ENCODE measurements at regions not wholly inside any gene's neighbourhood (a gene's known extent, or its start where the extent isn't known, plus 50 kb on each side); places are given as distances from the start of the nearest gene placed in this dataset.

DNA sequence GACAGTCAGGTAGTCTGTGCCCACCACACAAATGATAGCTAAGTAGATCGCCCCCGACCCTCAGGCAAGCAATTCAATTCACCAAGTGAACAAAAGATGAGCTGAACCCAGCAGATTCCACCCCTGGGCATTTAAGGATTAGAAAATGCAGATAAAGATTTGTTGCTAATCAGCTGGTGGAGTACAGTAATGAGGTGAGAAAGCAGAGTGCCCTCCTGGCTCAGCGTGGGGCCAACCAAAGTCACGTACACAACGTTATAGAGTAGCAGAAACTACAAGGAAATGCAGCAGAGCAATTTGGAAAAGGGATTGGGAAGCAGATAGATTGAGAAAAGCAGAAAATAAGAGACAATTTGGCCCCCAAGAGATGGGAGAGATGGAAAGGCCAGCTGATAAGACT is 91.2 kb downstream of the SOX9 start:
- no peak for DNase-seq

DNA sequence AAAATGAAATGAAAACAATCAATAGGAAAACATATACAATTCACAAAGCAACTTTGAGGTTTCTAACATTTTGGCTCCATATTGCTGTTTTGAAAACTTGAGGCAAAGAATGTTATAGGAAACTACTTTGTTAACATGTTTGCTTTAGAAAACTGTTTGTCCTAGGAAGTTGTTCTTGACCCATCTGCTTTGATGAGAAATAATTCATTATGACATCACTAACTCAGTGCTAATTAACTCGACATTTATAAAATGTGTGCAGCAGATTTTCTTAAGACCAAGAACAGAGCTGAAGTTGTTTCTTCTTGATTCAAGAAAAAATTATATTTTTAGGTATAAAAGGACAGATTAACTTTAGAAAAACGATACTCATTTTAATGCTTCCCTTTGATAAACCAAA is 94.7 kb downstream of the SOX9 start:
- no peak for DNase-seq

DNA sequence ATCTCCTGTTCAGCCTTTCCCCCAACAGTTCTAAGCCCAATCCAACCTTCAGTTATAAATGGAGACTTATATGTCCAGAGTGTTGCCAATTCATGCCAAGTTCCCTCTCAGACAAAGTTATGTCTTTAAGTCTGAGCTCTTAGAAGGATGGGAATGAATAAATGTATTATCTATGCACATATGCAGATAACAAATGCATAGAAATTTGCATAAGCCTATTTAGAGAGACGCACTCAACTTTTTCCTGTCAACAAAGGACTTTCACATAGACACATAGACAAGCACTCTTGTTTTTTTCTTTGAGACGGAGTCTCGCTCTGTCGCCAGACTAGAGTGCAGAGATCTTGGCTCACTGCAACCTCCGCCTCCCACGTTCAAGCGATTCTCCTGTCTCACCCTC is 95.1 kb downstream of the SOX9 start:
- no peak for DNase-seq

DNA sequence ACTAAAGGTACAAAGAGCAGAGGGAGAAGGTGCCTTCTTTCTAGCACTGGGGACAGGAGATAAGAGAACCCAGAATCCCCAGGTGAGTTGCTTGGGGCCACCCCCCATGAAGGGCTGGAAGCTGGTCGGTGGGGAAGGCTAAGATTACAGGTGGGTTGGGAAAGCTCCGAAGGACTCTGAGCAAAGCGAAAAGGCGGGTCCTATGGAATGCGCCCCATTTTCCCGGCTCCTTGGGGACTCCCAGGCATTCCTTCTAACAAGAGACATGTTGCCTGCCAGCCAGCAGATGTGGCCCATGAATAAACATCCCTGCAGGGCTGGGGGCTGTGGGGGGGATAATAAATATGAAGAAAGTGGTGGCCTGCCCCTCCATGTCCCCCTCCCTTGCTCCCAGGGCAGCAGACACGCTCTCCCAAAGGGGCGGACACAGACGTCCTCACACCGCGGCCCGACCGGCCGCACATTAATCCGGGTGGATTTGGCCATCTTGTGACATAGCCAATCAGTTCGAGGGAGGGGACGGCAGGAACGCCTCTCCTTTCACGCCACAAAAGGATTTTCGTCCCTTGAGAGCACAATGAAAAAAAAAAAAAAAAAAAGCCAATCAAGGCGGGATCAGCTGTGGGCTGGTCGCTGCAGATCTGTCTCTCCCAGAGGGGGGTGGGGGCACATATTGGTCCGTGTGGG is 98.5 kb downstream of the SOX9 start:
- DNase-seq: no peak

GRCh38 chr17:72219824-72220493 is 99.1 kb downstream of the SOX9 start:
- no peak for DNase-seq

DNA sequence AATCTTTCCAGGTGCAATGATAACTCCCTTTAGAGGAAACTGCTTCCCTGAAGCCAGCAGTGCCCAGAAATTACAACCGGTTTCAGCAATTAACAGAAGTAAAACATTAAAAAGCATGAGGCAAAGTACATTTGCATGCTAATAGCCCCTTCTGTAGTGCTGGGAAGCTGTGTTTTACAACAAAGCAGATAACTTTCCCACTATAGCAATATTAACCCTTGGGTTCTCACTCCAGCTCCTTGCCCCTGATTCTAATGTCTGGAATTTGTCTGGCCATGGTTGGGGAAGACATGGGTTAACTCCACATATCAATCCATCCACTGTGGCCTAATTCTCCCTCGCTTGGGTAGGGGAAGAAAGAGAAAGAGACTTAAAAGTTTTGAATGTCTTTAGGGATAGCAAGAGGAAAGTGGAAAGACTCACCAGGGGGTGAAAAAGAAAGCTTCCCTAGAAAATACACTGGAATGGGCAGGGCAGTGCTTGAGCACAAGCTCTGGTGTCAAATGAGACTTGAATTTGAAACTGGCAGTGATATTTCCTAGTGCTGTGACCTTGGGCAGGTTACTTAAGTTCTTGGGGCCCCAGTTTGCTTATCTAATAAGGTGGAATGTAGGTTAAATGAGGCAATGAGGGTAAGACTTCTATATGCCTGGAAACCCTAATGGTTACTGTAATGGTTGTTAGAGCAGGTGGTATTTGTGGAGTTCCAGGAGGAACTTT is 102.0 kb downstream of the SOX9 start:
- no peak for DNase-seq

DNA sequence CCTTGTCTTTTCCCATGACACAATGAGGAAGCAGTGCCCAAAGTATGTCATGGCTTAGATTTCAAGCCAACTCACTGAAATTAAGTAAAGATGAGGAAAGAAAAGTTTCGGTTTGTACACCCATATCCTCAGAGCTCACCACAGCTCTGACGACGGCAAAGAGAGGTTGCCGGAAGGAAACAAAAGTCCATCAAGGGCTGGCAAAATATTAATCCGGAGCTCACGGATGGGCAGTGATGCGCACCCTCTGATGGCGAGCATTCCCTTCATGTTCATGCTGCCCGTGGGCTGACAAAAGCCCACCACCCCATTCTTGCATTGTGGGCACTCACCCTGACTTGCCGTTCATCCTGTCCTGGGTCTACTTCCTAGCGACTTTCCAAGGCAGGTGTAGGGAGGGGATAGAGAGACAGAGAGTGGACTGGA is 103.1 kb downstream of the SOX9 start:
- DNase-seq: no peak

DNA sequence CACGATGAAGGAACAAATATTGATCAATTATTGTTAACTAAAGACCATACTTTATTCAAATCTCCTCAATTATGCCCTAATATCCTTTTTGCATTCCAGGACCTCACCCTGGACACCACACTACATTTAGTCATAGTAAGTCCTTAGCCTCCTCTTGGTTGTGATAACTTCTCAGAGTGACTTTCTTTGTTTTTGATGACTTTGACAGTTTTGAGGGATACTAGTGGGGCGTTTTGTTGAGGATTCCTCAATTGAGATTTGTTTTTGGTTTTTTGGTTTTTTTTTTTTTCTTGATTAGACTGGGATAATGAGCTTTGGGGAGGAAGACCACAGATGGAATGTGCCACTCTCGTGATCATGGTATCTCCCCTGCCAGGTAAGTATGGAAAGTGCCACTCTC is 105.5 kb downstream of the SOX9 start:
- no peak for DNase-seq

DNA sequence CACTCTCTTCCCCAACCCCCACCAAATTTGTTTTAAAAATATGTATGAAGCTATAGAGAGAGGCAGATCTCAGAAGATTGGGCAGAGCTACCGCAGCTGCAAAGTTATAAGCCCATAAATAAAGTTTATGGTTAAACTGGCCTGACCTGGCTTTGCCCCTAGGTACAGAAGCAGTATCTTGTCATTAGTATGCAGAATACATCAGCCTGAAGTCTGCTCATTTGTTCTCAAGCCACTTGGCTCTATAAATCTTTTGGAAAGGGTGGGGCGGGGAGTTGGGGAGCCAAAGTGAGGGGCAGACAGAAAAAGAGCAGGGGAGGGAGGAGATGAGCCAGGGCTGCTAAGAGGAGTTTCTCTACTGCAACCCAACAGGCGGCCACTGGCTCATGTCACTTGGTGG is 113.2 kb downstream of the SOX9 start:
- DNase-seq: no peak

- no peak for DNase-seq
Measured at GRCh38 chr17:72234985-72235384, 114.2 kb downstream of the SOX9 start.

- peak; percentile 84 for DNase-seq
Measured at GRCh38 chr17:72236980-72237633, 116.3 kb downstream of the SOX9 start.

DNA sequence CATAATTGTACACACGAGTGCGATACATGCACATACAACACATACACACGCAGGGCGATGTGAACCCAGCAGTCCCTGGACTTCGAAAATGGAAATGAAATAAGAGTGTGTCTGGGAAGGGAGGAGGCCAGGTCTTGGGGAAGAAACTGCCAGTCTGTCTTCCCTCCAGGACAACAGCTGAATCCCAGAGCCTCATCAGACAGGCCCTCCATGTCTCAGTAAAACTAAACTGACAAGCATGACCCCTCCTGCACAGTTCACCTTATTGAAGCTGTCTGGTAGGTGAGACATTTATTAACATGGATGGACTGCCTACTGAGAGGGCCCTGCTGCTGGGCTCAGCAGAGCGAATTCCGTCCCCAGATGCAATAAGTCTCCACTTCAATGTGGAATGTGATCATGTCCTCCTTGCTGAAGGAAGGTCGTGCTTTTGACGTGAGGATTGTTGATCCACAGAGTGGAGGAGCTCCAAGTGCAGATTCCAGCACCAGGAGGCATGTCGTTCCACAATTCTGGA is 117.4 kb downstream of the SOX9 start:
- no peak for DNase-seq

DNA sequence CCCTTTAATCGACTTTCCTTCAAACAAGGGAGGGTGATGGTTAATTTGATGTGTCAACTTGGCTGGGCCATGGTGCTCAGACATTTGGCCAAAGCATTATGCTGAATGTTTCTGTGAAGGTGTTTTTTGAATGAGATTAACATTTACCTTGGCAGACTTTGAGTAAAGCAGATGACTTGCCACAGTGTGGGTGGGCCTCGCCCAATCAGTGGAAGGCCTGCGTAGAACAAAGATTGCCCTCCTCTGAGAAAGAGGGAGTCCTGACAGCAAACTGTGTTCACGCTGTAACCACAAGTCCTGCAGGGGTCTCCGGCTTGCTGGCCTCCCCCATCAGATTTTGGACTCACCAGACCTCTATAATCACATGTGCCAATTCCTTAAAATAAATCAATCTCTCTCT is 118.7 kb downstream of the SOX9 start:
- no peak for DNase-seq

GRCh38 chr17:72240333-72240732 is 119.5 kb downstream of the SOX9 start:
- DNase-seq: no peak

DNA sequence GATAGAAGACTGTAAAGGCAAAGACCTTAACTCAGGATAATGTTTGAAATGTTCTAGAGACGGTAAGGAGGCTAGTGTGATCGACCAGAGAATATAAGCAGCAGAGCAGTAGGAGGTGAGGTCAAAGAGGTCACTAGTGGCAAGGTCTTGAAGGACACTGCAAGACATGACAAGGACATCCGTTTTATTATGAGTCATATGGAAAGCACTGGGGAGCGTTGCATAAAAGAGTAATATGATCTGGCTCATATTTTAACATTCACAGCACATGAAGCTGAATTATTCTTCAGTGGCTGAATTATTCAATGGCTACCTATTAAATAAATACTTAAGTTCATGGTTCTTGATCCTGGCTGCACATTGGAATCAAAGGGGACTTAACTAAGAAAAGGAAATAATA is 123.7 kb downstream of the SOX9 start:
- DNase-seq: no peak

DNA sequence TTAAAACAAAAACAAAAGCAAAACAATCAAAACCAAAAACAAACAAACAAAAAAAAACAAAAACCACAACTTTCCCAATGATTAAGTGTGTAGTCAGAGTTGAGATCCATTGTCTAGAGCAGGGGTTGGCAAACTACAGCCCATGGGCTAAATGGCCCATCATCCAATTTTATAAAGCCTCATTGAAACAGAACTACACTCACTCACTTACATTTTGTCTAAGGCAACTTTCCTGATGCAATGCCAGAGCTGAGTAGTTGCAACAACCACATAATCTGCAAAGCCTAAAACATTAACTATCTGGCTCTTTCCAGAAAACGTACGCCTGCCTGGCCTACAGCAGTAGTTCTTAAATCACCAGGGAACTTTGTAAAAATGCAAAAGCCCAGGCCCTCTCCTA is 124.1 kb downstream of the SOX9 start:
- no peak for DNase-seq

- DNase-seq: no peak
Measured at GRCh38 chr17:72249441-72249840, 128.6 kb downstream of the SOX9 start.

- no peak for DNase-seq
Measured at GRCh38 chr17:72250206-72250605, 129.4 kb downstream of the SOX9 start.

GRCh38 chr17:72253597-72253996 is 132.8 kb downstream of the SOX9 start:
- no peak for DNase-seq

DNA sequence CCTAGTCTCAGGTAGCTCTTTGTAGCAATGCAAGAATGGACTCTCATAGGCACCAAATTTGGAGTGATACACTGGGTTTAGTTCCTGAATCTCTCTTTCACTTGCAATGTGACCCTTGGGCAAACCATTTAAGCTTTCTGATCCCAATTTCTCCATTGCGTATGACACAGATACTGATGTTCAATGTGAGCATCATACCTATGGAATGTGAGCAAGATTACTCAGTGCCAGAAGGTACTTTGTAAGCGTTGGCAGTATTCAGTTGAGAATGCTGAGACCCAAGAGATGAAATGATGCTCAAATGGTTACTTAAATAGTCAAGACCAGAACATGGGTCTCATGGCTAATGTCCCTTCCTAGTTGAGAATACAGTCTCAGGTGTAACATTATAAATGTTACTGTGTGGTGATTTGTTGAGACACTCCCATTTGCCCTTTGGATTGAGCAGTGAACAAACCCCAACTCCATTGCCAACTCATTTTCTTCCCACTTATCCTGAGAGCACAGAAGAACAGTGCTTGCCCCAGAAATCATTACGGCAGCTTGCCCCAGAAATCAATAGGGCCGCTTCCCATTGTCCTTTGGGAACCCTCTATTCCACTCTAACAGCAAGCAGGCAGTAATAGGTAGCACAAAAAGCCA is 134.1 kb downstream of the SOX9 start:
- DNase-seq: no peak

DNA sequence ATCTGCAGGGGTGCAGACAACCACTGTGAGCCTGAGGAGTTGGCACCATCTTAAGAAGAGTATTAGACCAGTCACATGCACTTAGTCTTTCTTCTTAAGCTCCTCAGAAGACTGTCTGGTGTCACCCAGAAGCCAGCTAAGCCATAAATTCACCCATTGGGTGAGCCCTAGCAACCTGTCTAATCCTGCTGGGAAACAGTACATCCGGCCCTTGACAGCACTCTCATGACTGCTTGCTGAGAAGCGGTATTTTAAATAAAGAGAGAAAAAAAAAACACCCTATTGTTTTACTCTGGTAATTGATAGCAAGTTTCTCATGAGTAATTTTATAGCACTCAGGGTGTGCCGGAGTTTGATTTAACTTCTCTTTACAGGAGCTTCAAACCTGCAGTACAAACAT is 134.7 kb downstream of the SOX9 start:
- no peak for DNase-seq

DNA sequence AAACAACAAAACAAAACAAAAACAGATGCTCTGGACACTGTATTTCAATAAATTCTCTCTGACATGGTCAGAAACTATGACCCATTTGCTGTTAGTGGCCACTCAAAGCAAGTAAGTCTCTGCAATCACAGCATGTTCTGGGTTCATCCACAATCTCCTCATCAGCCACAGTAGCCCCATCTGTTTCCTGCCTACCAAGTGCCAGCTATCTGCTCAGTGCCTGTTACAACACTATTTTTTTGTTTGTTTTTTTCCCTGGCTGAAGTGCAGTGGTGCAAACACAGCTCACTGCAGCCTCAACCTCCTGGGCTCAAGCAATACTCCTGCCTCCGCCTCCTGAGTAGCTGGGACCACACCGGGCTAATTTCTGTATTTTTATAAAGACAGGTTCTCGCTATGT is 137.9 kb downstream of the SOX9 start:
- DNase-seq: no peak

DNA sequence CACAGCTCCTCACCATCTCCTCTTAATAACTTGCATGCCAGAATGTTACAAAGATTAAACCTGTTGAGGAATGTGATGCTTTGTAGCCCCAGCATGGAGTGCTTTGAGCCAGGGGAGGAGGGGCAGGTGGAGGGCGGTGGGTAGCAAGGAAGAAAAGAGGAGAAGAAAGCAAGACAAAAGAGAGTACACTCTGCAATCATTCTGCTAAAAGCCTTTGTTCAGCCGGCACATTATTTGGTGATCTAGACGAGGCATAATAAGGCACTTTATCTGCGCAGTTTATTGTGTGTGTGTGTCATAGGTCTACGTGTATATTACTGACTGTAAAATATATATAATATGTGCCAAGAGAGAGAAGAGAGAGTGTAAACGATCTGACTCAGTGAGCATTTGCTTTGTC is 139.1 kb downstream of the SOX9 start:
- DNase-seq: peak; percentile 17

Measured in NCI-H1436 treated with DMSO at 0.1 percent for 48 hours (cell line).